Gastrocnemius medialis (tissue), 4 donors: ENCODE measurements at regions not wholly inside any gene's neighbourhood (a gene's known extent, or its start where the extent isn't known, plus 50 kb on each side); places are given as distances from the start of the nearest gene placed in this dataset.
"Not testable (repeated sequence)": the region's sequence is repeated elsewhere in the genome, so short reads cannot be mapped to it uniquely, and the experiment has no call there.

Source experiments
- ATAC-seq, 2 donors: fragments of 150-250 bp; one replicate each; pipeline ENCODE4 v1.9.1; 2016
- DNase-seq, 2 donors: peaks; one replicate each; pipeline ENCODE4 v3.0.0-alpha.2; 2019
- H3K27ac ChIP-seq, 4 donors: fragments of 200-600 bp; sonication (generic); 1 replicate in 1 of 4; 2 replicates in 3 of 4; pipeline ENCODE4 v1.5.1; 2016 to 2018; ENCODE audit warnings: mild to moderate bottlenecking in 2 of 4, moderate library complexity in 1 of 4
- H3K27me3 ChIP-seq, 3 donors: fragments of 200-600 bp; sonication (generic) in 2 of 3; 1 replicate in 1 of 3; 2 replicates in 2 of 3; pipeline versions ENCODE4 v1.5.1 to v1.6.0; 2016 to 2019; ENCODE audit warnings: mild to moderate bottlenecking in 1 of 3, moderate library complexity in 1 of 3
- H3K36me3 ChIP-seq, 2 donors: fragments of 200-600 bp; sonication (generic) in 1 of 2; one replicate each; pipeline ENCODE4 v1.5.1; 2017 to 2018
- H3K4me1 ChIP-seq, 2 donors: fragments of 200-600 bp; sonication (generic) in 1 of 2; one replicate each; pipeline ENCODE4 v1.5.1; 2016 to 2017; ENCODE audit warnings: mild to moderate bottlenecking in 2 of 2
- H3K4me3 ChIP-seq, 4 donors: fragments of 200-600 bp; sonication (generic) in 3 of 4; 1 replicate in 1 of 4; 2 replicates in 3 of 4; pipeline ENCODE4 v1.5.1; 2016 to 2019; ENCODE audit warnings: mild to moderate bottlenecking in 2 of 4
- H3K9me3 ChIP-seq, 3 donors: fragments of 200-600 bp; sonication (generic) in 2 of 3; 1 replicate in 1 of 3; 2 replicates in 2 of 3; pipeline ENCODE4 v1.5.1; 2016 to 2019
- CTCF ChIP-seq, 5 experiments: fragments of 450-650 bp in 3 of 5; fragments of 200-600 bp in 2 of 5; sonication (generic) in 2 of 5; IDR thresholded peaks in 4 of 5; conservative IDR thresholded peaks in 1 of 5; 1 replicate in 4 of 5; 2 replicates in 1 of 5; pipeline ENCODE4 v1.5.1; 2016 to 2019; ENCODE audit warnings: antibody characterized with exemption in 5 of 5, mild to moderate bottlenecking in 3 of 5, moderate library complexity in 3 of 5
- POLR2A ChIP-seq, 2 donors: fragments of 450-650 bp; IDR thresholded peaks; one replicate each; pipeline ENCODE4 v1.6.1; 2017; ENCODE audit warnings: antibody characterized with exemption in 2 of 2, mild to moderate bottlenecking in 2 of 2, moderate library complexity in 2 of 2
- in situ Hi-C, 4 donors: fragments of 200-750 bp; cut with MboI; loops; one replicate each; pipeline versions ENCODE4 v1.15.0 to v1.8.0; 2017; ENCODE audit warnings: low sequenced_read_pairs in 4 of 4
- intact Hi-C: fragments of 100-400 bp; cut with DNase I; formaldehyde crosslinking; loops from one replicate; pipeline ENCODE4 v1.15.1; 2023; ENCODE audit warnings: low total_unique reads

GRCh38 chrX:2566055-2566454 is 65.3 kb upstream of the DHRSX start:
- TF ChIP-seq CTCF (IDR thresholded peaks at IDR 0.05 in 4 of 5, conservative IDR thresholded peaks at IDR 0.05 in 1 of 5): no peak
- no peak for TF ChIP-seq POLR2A (IDR thresholded peaks at IDR 0.05)
- ATAC-seq: no peak
- Histone ChIP-seq H3K36me3 (no peaks in the 10 kb centered on the region), H3K4me3 (no peak overlapping the region), H3K9me3 (no peaks in the 10 kb centered on the region), H3K27me3 (no peaks in the 10 kb centered on the region), H3K4me1 (no peaks in the 10 kb centered on the region), H3K27ac (no peak overlapping the region)
- intact Hi-C loops (no loop called here), in situ Hi-C loops (no loop called here)
- no peak for DNase-seq

- no peak for TF ChIP-seq POLR2A (IDR thresholded peaks at IDR 0.05)
- TF ChIP-seq CTCF (IDR thresholded peaks at IDR 0.05 in 4 of 5, conservative IDR thresholded peaks at IDR 0.05 in 1 of 5): no peak
- H3K4me1 ChIP-seq: no peaks in the 10 kb centered on the region
- no peak overlapping the region for H3K27ac ChIP-seq
- in situ Hi-C loops: no loop called here
- DNase-seq: no peak
- no peak for ATAC-seq
- H3K9me3 ChIP-seq: no peaks in the 10 kb centered on the region
- intact Hi-C loops: no loop called here
- no peaks in the 10 kb centered on the region for H3K36me3 ChIP-seq
- no peak overlapping the region for H3K4me3 ChIP-seq
- no peaks in the 10 kb centered on the region for H3K27me3 ChIP-seq
Observed at GRCh38 chrX:2561456-2561855, 60.7 kb upstream of the DHRSX start.

GRCh38 chrX:2559124-2559523 is 58.3 kb upstream of the DHRSX start:
- no peak overlapping the region for H3K27ac ChIP-seq
- H3K4me1 ChIP-seq: no peaks in the 10 kb centered on the region
- in situ Hi-C loops (no loop called here), intact Hi-C loops (no loop called here)
- peak in 1 of 2 donors; percentile 54 for ATAC-seq
- H3K4me3 ChIP-seq: no peak overlapping the region
- H3K27me3 ChIP-seq: peaks cover 0 to 7% (median 0%) of the 10 kb centered on the region in 3 donors
- no peak for DNase-seq
- H3K36me3 ChIP-seq: no peaks in the 10 kb centered on the region
- no peaks in the 10 kb centered on the region for H3K9me3 ChIP-seq
- TF ChIP-seq POLR2A (IDR thresholded peaks at IDR 0.05) (no peak), CTCF (IDR thresholded peaks at IDR 0.05 in 4 of 5, conservative IDR thresholded peaks at IDR 0.05 in 1 of 5) (no peak)

- no peaks in the 10 kb centered on the region for H3K36me3 ChIP-seq
- DNase-seq: no peak
- no peaks in the 10 kb centered on the region for H3K4me1 ChIP-seq
- H3K9me3 ChIP-seq: no peaks in the 10 kb centered on the region
- TF ChIP-seq CTCF (IDR thresholded peaks at IDR 0.05 in 4 of 5, conservative IDR thresholded peaks at IDR 0.05 in 1 of 5): no peak
- TF ChIP-seq POLR2A (IDR thresholded peaks at IDR 0.05): no peak
- H3K27ac ChIP-seq: no peak overlapping the region
- intact Hi-C loops: no loop called here
- H3K27me3 ChIP-seq: peaks cover 2 to 9% (median 4%) of the 10 kb centered on the region in 3 donors
- no peak overlapping the region for H3K4me3 ChIP-seq
- no peak for ATAC-seq
- in situ Hi-C loops: no loop called here
Observed at GRCh38 chrX:2554891-2555290, 54.1 kb upstream of the DHRSX start.

GRCh38 chrX:2554066-2554465 is 53.3 kb upstream of the DHRSX start:
- H3K27me3 ChIP-seq, ATAC-seq, H3K4me1 ChIP-seq, intact Hi-C loops, DNase-seq, H3K4me3 ChIP-seq, in situ Hi-C loops, H3K36me3 ChIP-seq, H3K27ac ChIP-seq, H3K9me3 ChIP-seq: not testable (repeated sequence)
